AG10803 (cell line): ENCODE measurements at regions not wholly inside any gene's neighbourhood (a gene's known extent, or its start where the extent isn't known, plus 50 kb on each side); places are given as distances from the start of the nearest gene placed in this dataset.

ENCODE experiments used
- DNase-seq: peaks from one replicate; pipeline ENCODE4 v3.0.0; 2010; ENCODE audit warnings: low read depth
- H3K4me3 ChIP-seq: 2 replicates; pipeline ENCODE4 v1.5.1; 2011; ENCODE audit warnings: mild to moderate bottlenecking, low read length, control low read depth
- TF ChIP-seq, protein P1 (sequence below): conservative IDR thresholded peaks from 2 replicates; pipeline ENCODE4 v1.5.1; 2011; ENCODE audit warnings: mild to moderate bottlenecking, low read length, control low read depth, inconsistent platforms

DNA sequence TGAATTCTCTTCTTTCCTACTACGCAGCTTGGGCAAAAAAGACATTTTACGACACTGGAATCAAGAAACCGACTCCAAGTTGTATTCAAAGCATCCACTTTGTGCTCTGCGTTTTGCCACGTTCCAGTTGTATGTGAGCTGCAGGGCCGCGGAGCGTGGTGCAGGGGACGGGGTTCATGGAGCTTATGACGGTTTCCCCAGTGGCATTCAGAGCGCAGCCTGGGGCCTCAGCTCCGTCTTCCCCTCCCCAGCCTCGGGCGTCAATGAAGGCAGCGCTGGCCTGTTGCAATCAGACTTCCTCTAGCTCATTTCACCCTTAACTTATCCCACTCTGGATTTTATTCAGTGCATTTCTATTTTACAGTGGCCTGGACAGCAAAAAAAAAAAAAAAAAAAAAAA is 403.4 kb upstream of the KLF6 start:
- H3K4me3 ChIP-seq, result no peak overlapping the region
- no peak for DNase-seq
- TF ChIP-seq, protein P1, sequence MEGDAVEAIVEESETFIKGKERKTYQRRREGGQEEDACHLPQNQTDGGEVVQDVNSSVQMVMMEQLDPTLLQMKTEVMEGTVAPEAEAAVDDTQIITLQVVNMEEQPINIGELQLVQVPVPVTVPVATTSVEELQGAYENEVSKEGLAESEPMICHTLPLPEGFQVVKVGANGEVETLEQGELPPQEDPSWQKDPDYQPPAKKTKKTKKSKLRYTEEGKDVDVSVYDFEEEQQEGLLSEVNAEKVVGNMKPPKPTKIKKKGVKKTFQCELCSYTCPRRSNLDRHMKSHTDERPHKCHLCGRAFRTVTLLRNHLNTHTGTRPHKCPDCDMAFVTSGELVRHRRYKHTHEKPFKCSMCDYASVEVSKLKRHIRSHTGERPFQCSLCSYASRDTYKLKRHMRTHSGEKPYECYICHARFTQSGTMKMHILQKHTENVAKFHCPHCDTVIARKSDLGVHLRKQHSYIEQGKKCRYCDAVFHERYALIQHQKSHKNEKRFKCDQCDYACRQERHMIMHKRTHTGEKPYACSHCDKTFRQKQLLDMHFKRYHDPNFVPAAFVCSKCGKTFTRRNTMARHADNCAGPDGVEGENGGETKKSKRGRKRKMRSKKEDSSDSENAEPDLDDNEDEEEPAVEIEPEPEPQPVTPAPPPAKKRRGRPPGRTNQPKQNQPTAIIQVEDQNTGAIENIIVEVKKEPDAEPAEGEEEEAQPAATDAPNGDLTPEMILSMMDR, result no peak

DNA sequence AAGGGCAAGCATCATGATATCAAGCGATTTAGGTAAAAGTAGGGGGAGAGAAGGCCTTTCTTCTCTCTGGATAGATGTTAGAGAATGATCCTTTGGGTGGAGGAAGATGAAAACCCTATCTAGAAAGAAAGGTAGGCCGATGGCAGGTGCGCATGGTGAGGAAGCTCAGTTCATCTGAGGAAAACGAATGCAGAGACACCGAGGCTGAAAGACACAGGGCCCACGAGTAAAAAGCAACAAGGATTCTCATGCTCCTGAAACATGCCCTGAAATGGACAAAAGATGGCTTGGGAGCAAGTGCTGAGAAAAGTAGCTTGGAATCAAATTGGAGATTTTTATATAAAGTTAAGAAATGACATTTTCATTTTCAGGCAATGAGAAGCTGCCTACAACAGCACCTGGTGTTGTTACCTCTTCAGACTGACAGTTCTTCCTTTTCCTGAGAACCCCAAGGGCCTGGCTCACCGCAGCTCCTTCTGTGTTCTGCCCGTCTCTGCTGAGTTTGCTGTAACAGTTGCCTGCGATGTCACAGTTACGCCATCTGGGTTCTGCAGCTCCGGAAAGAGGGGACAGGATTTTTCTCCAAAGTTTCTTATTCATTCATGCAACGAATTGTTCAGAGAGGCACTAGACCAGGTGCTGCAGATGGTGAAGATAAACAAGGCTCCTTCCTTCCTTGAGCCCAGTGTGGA is 402.0 kb upstream of the KLF6 start:
- no peak for DNase-seq
- TF ChIP-seq, protein P1, result no peak
- no peak overlapping the region for H3K4me3 ChIP-seq

DNA sequence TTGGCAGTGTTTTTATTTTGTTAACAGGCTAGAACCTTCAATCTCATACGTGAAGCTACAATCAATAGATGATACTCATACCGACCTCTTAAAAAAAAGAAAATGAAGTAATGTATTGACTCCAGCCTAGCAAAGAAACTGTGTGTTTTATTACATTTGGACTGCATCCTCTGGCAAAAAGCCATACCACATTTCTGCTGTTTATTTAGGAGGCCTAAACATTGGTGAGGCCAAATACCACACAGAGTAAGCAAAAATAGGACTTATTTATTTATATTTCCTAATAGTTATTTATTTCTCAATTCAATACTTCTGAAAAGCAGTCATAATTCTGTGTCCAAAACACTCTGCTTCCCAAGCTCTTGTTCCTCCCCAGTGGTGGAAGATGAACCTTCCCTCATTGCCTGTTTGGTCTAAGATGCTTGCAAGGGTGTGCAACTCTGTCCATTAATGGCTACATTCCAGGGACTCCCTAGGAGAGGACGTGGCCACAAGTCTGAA is 398.8 kb upstream of the KLF6 start:
- H3K4me3 ChIP-seq, result no peak overlapping the region
- TF ChIP-seq, protein P1, result peak; percentile 40; the same call in 1 of the 2 replicates
- DNase-seq, result peak; percentile 83

DNA sequence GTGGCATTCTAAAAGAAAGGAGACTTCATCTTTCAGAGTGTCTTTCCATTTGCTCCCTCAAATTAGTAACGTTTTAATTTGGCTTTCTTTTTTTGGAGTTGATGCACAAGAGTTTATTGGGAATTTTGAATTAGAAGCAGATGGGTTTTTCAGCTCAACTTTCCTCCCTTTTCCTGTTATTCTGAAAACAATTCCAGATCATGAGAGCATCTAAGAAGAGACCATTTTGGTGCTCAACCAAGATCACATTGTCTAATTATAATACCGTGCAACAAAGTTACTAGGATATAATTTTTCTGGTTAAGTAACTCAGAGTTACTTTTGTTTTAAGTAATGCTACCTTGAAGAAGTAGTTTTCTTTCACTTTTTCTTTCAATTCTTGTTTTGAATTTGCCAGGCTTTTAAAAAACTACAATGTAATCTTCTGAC is 396.6 kb upstream of the KLF6 start:
- no peak overlapping the region for H3K4me3 ChIP-seq
- DNase-seq, result peak; percentile 29

DNA sequence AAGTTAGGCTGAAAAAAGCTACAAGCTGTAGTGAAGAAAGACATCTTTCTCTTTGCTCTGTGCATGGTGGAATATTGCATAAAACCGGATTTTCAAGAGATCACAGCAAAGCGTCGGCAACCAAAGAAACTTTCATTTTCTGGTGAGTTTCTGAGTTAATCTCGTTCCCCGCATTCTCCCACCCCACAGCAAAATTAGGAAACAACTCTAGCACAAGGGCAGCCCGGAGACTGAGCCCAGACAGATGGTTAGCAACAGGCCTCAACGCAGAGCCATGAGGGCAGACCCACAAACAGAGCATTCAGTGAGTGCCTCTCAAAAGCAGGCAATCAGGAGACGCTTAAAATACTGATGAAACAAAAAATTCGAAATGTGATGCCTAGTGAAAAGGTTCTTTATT is 396.1 kb upstream of the KLF6 start:
- H3K4me3 ChIP-seq, result 0 out of 2 replicates have a peak overlapping the region, but pooled peaks have one; percentile 10
- TF ChIP-seq, protein P1, result no peak
- DNase-seq, result peak; percentile 56

More for the DNA sequence above, 396.6 kb upstream of the KLF6 start:
- TF ChIP-seq, protein P1, result no peak

DNA sequence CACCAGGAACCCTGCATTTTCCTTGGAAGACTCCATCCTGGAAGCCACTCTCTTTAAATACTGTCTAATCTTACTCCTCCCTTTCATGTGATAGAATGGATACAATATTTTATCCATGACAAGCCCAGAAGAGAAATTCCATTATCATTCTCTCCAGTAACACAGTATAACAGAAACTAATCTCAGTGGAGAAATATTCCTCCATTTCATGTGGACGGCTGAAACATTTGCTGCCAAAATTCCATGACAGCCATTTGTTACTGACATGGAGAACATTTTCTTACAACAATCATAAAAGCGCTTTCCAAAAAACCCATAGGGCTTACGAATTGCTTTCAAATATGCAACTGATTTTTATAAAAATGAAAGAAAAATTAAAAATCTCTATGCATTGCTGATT is 392.8 kb upstream of the KLF6 start:
- H3K4me3 ChIP-seq, result no peak overlapping the region
- TF ChIP-seq, protein P1, result no peak
- DNase-seq, result peak; percentile 8
